ENCODE measurements at regions not wholly inside any gene's neighbourhood (a gene's known extent, or its start where the extent isn't known, plus 50 kb on each side); places are given as distances from the start of the nearest gene placed in this dataset.

DNA sequence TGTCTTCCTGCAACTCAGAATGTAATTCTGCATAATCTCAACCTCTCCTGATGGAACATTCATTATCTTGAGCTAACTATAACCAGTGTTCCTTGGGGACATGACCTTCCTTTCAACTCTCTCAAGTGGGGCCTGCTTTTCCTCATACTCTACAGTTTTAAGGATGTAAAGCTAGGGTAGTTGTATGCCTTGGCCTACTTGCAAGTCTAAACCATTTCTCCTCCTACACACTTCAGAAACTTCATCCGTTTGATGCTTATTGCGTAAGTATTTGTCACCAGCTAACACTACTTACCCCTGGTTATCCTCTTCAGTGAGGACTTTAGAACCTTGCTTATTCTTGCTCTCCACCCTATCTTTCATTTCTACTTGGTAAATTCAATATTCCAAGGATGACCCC is 548.9 kb downstream of the HINT1 start:
- in situ Hi-C loops (cut with MboI) (no loop called here), intact Hi-C loops (cut with micrococcal nuclease; ENCODE audit: unreplicated experiment) (no loop called here)
- RAD21 ChIA-PET (ENCODE audit: unreplicated experiment) = no interaction called here
- no peak overlapping the region for H3K4me2 ChIP-seq (ENCODE audit: control insufficient read depth, insufficient read depth)
- H3K4me1 ChIP-seq (ENCODE audit: control insufficient read depth, insufficient read depth, low read length) = no peaks in the 10 kb centered on the region
- no peak for DNase-seq (ENCODE audit: low read depth, low spot score)
- POLR2A ChIA-PET = no interaction called here
- no peaks in the 10 kb centered on the region for H3K9me3 ChIP-seq (replicated peaks; ENCODE audit: control insufficient read depth, insufficient read depth, low read length)
- no peak for TF ChIP-seq GABPA (IDR thresholded peaks at IDR 0.05; ENCODE audit: low read depth)
- TF ChIP-seq POU2F2 (IDR thresholded peaks at IDR 0.05; ENCODE audit: borderline replicate concordance, low read depth, low read length) = no peak
- no peak for TF ChIP-seq SREBF1 (IDR thresholded peaks at IDR 0.05; ENCODE audit: low read length)
- TF ChIP-seq ZZZ3 (IDR thresholded peaks at IDR 0.05; ENCODE audit: control insufficient read depth, insufficient read length, low read depth) = no peak
- TF ChIP-seq HDAC2 (IDR thresholded peaks at IDR 0.05) = no peak
- TF ChIP-seq NFIC (IDR thresholded peaks at IDR 0.05; ENCODE audit: low read depth, low read length) = no peak
- TF ChIP-seq BACH1 (IDR thresholded peaks at IDR 0.05; ENCODE audit: borderline replicate concordance) = no peak
- TF ChIP-seq RBBP5 (conservative IDR thresholded peaks at IDR 0.05) = no peak
- no peak for ATAC-seq
- no TSS peak for BruUV-seq (replicated peaks)
- no peak overlapping the region for H3K4me3 ChIP-seq
- FAIRE-seq = no peak
- H3K27me3 ChIP-seq (replicated peaks in 1 of 2; ENCODE audit: control insufficient read depth in 2 of 2, insufficient read depth in 2 of 2, low read length in 1 of 2) = no peaks in the 10 kb centered on the region
- no peak overlapping the region for H2AFZ ChIP-seq (ENCODE audit: control insufficient read depth, low read depth, low read length)
- H4K20me1 ChIP-seq (ENCODE audit: control insufficient read depth, insufficient read depth) = no peaks in the 10 kb centered on the region
- H3K9ac ChIP-seq (ENCODE audit: control insufficient read depth, insufficient read depth, low read length) = no peak overlapping the region
- SMC1A ChIA-PET (ENCODE audit: uncharacterized antibody, unreplicated experiment) = no interaction called here
- 50% methylated on average over 2 of the region's 2 CpGs for WGBS (ENCODE audit: insufficient coverage, insufficient replicate concordance, low lambda C conversion rate, missing lambda C conversion rate)
- no peaks in the 10 kb centered on the region for H3K79me2 ChIP-seq (ENCODE audit: control insufficient read depth, insufficient read depth, low read length)
- H3K36me3 ChIP-seq (ENCODE audit: control insufficient read depth in 2 of 2, insufficient read depth in 2 of 2, low read length in 1 of 2) = no peaks in the 10 kb centered on the region
- no peak overlapping the region for H3K27ac ChIP-seq (ENCODE audit: control insufficient read depth, insufficient read depth)
- CTCF ChIA-PET = no interaction called here

DNA sequence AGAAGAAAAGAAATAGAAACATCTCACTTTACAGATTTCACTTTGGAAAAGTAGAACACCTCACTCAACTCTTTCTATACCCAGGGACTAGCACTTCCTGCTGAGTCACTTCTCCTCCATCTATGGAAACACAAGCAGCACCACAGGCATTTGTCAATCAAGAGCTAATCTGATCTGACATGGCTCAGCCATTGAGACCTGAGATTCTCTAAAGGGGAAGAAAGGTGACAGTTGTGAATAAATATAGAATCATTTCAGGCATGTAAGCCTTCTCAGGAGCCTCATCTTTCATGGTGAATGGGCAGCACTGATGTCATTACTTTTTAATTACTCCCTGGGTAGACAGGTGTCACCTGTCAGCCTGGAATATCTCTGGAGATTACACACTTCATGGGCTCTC is 559.8 kb downstream of the HINT1 start:
- BruUV-seq (replicated peaks) = no TSS peak
- TF ChIP-seq BACH1 (IDR thresholded peaks at IDR 0.05; ENCODE audit: borderline replicate concordance) = no peak
- TF ChIP-seq, protein P1, sequence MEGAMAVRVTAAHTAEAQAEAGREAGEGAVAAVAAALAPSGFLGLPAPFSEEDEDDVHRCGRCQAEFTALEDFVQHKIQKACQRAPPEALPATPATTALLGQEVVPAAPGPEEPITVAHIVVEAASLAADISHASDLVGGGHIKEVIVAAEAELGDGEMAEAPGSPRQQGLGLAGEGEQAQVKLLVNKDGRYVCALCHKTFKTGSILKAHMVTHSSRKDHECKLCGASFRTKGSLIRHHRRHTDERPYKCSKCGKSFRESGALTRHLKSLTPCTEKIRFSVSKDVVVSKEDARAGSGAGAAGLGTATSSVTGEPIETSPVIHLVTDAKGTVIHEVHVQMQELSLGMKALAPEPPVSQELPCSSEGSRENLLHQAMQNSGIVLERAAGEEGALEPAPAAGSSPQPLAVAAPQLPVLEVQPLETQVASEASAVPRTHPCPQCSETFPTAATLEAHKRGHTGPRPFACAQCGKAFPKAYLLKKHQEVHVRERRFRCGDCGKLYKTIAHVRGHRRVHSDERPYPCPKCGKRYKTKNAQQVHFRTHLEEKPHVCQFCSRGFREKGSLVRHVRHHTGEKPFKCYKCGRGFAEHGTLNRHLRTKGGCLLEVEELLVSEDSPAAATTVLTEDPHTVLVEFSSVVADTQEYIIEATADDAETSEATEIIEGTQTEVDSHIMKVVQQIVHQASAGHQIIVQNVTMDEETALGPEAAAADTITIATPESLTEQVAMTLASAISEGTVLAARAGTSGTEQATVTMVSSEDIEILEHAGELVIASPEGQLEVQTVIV (IDR thresholded peaks at IDR 0.05; ENCODE audit: borderline replicate concordance, partially characterized antibody) = no peak
- TF ChIP-seq MEF2A (IDR thresholded peaks at IDR 0.05; ENCODE audit: insufficient read depth, low read depth, low read length) = no peak
- no peak for TF ChIP-seq FOS (IDR thresholded peaks at IDR 0.05; ENCODE audit: borderline replicate concordance, extremely low read depth, insufficient read length)
- TF ChIP-seq, protein P2, sequence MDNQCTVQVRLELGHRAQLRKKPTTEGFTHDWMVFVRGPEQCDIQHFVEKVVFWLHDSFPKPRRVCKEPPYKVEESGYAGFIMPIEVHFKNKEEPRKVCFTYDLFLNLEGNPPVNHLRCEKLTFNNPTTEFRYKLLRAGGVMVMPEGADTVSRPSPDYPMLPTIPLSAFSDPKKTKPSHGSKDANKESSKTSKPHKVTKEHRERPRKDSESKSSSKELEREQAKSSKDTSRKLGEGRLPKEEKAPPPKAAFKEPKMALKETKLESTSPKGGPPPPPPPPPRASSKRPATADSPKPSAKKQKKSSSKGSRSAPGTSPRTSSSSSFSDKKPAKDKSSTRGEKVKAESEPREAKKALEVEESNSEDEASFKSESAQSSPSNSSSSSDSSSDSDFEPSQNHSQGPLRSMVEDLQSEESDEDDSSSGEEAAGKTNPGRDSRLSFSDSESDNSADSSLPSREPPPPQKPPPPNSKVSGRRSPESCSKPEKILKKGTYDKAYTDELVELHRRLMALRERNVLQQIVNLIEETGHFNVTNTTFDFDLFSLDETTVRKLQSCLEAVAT (IDR thresholded peaks at IDR 0.05) = no peak
- no peak for TF ChIP-seq STAT1 (conservative IDR thresholded peaks at IDR 0.05)
- TF ChIP-seq BRCA1 (IDR thresholded peaks at IDR 0.05; ENCODE audit: low read depth, low read length) = no peak

More for the DNA sequence above, 559.8 kb downstream of the HINT1 start:
- H4K20me1 ChIP-seq (ENCODE audit: control insufficient read depth, insufficient read depth) = no peaks in the 10 kb centered on the region
- FAIRE-seq = no peak
- no peaks in the 10 kb centered on the region for H3K9me3 ChIP-seq (replicated peaks; ENCODE audit: control insufficient read depth, insufficient read depth, low read length)
- H3K4me2 ChIP-seq (ENCODE audit: control insufficient read depth, insufficient read depth) = no peak overlapping the region
- no peak for DNase-seq (ENCODE audit: low read depth, low spot score)
- no peak overlapping the region for H2AFZ ChIP-seq (ENCODE audit: control insufficient read depth, low read depth, low read length)
- H3K4me1 ChIP-seq (ENCODE audit: control insufficient read depth, insufficient read depth, low read length) = no peaks in the 10 kb centered on the region
- ChIA-PET SMC1A (ENCODE audit: uncharacterized antibody, unreplicated experiment) (no interaction called here), CTCF (no interaction called here), POLR2A (no interaction called here), RAD21 (ENCODE audit: unreplicated experiment) (interaction anchor here (1.1 kb wide), 1 partner anchor 19 kb away, joined by 3 read pairs; no protein-coding TSS in a partner anchor)
- no peaks in the 10 kb centered on the region for H3K27me3 ChIP-seq (replicated peaks in 1 of 2; ENCODE audit: control insufficient read depth in 2 of 2, insufficient read depth in 2 of 2, low read length in 1 of 2)
- no peak overlapping the region for H3K27ac ChIP-seq (ENCODE audit: control insufficient read depth, insufficient read depth)
- no peaks in the 10 kb centered on the region for H3K36me3 ChIP-seq (ENCODE audit: control insufficient read depth in 2 of 2, insufficient read depth in 2 of 2, low read length in 1 of 2)
- ATAC-seq = no peak
- no peaks in the 10 kb centered on the region for H3K79me2 ChIP-seq (ENCODE audit: control insufficient read depth, insufficient read depth, low read length)
- no peak overlapping the region for H3K9ac ChIP-seq (ENCODE audit: control insufficient read depth, insufficient read depth, low read length)
- intact Hi-C loops (cut with micrococcal nuclease; ENCODE audit: unreplicated experiment) = no loop called here
- in situ Hi-C loops (cut with MboI) = no loop called here
- no peak overlapping the region for H3K4me3 ChIP-seq
